OCI-LY1 (cell line): ENCODE measurements at regions not wholly inside any gene's neighbourhood (a gene's known extent, or its start where the extent isn't known, plus 50 kb on each side); places are given as distances from the start of the nearest gene placed in this dataset.

Experiments
- H2AFZ ChIP-seq: fragments of 200-600 bp; sonication (generic), shearing (Covaris generic); 2 replicates; pipeline ENCODE4 v1.6.0; 2014; ENCODE audit warnings: antibody characterized with exemption, mild to moderate bottlenecking, low read length
- H3F3A ChIP-seq: fragments of 200-600 bp; sonication (generic), shearing (Covaris generic); 2 replicates; pipeline ENCODE4 v1.6.0; 2014; ENCODE audit warnings: mild to moderate bottlenecking, antibody characterized with exemption, low read length, moderate library complexity; ENCODE audit not compliant: insufficient read depth
- H3K27ac ChIP-seq: fragments of 200-600 bp; sonication (generic); 2 replicates; pipeline ENCODE4 v1.5.1; 2014; ENCODE audit warnings: low read length, mixed run types, mild to moderate bottlenecking, low read depth; ENCODE audit not compliant: poor library complexity, severe bottlenecking
- H3K27me3 ChIP-seq: fragments of 200-600 bp; sonication (generic); 2 replicates; pipeline ENCODE4 v1.6.0; 2014; ENCODE audit warnings: antibody characterized with exemption, mild to moderate bottlenecking, low read length, moderate library complexity; ENCODE audit not compliant: insufficient read depth
- H3K36me3 ChIP-seq: fragments of 200-600 bp; sonication (generic); 2 replicates; pipeline ENCODE4 v1.6.1; 2014; ENCODE audit warnings: mild to moderate bottlenecking, antibody characterized with exemption, low read length, moderate library complexity, mixed read lengths; ENCODE audit not compliant: insufficient read depth
- H3K4me1 ChIP-seq: fragments of 200-600 bp; sonication (generic); 2 replicates; pipeline ENCODE4 v1.5.1; 2014; ENCODE audit warnings: mild to moderate bottlenecking, low read length, moderate library complexity; ENCODE audit not compliant: insufficient read depth, severe bottlenecking
- H3K4me2 ChIP-seq: fragments of 200-600 bp; sonication (generic), shearing (Covaris generic); 2 replicates; pipeline ENCODE4 v1.6.1; 2014; ENCODE audit warnings: low read length
- H3K4me3 ChIP-seq: fragments of 200-600 bp; sonication (generic); 2 replicates; pipeline ENCODE4 v1.5.1; 2014; ENCODE audit warnings: low read length, low read depth, mild to moderate bottlenecking, mixed read lengths; ENCODE audit not compliant: poor library complexity, severe bottlenecking
- H3K79me2 ChIP-seq: fragments of 200-600 bp; shearing (Covaris generic); 2 replicates; pipeline ENCODE4 v1.6.1; 2016; ENCODE audit warnings: mixed run types, low read length, mixed read lengths; ENCODE audit not compliant: insufficient read depth
- H3K9ac ChIP-seq: fragments of 200-600 bp; sonication (generic), shearing (Covaris generic); 2 replicates; pipeline ENCODE4 v1.6.1; 2014; ENCODE audit warnings: mild to moderate bottlenecking, low read length, mixed read lengths
- H3K9me2 ChIP-seq: fragments of 200-600 bp; sonication (generic), shearing (Covaris generic); 2 replicates; pipeline ENCODE4 v1.6.1; 2014; ENCODE audit warnings: low read depth, mild to moderate bottlenecking, low read length, mixed read lengths
- H3K9me3 ChIP-seq: fragments of 200-600 bp; shearing (Covaris generic); 2 replicates; pipeline ENCODE4 v1.6.1; 2014; ENCODE audit warnings: low read length, mixed read lengths
- H4K20me1 ChIP-seq: fragments of 200-600 bp; sonication (generic), shearing (Covaris generic); 2 replicates; pipeline ENCODE4 v1.6.0; 2016; ENCODE audit warnings: mild to moderate bottlenecking, low read length; ENCODE audit not compliant: insufficient read depth
- EZH2 ChIP-seq: fragments of 200-600 bp; sonication (generic), shearing (Covaris generic); IDR thresholded peaks from 2 replicates; pipeline ENCODE4 v1.8.0; 2017; ENCODE audit warnings: borderline replicate concordance, mixed run types, mild to moderate bottlenecking, antibody characterized with exemption, low read length, moderate library complexity, mixed read lengths
- TF ChIP-seq, protein P1 (sequence below): fragments of 200-600 bp; sonication (generic), shearing (Covaris generic); IDR thresholded peaks from 2 replicates; pipeline ENCODE4 v1.5.1; 2017; ENCODE audit warnings: mild to moderate bottlenecking, antibody characterized with exemption, low read length, moderate library complexity, mixed read lengths

DNA sequence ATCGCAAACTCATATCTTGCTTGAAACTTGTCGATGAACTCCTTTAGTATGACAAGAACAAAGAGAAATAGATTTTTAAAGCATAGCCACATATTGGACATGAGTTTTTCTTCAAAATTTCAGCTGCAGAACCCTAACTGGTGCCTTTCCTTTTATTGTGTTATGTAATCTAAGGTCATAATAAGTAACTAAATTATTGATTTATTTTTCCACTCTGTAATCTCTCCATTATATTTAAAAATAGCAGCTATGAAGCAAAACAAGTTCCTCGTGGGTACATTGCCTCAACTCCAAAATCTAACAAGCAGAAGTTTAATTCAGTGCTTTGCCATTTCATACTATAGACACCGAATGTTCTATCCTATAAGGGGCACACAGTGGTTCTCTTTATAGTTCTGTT, 159.2 kb upstream of the PRSS1 start:
- no peak overlapping the region for H2AFZ ChIP-seq
- H3K27ac ChIP-seq: no peak overlapping the region
- no peaks in the 10 kb centered on the region for H3F3A ChIP-seq
- H3K9ac ChIP-seq: no peak overlapping the region
- no peaks in the 10 kb centered on the region for H3K9me3 ChIP-seq
- TF ChIP-seq EZH2: no peak
- TF ChIP-seq, protein P1, sequence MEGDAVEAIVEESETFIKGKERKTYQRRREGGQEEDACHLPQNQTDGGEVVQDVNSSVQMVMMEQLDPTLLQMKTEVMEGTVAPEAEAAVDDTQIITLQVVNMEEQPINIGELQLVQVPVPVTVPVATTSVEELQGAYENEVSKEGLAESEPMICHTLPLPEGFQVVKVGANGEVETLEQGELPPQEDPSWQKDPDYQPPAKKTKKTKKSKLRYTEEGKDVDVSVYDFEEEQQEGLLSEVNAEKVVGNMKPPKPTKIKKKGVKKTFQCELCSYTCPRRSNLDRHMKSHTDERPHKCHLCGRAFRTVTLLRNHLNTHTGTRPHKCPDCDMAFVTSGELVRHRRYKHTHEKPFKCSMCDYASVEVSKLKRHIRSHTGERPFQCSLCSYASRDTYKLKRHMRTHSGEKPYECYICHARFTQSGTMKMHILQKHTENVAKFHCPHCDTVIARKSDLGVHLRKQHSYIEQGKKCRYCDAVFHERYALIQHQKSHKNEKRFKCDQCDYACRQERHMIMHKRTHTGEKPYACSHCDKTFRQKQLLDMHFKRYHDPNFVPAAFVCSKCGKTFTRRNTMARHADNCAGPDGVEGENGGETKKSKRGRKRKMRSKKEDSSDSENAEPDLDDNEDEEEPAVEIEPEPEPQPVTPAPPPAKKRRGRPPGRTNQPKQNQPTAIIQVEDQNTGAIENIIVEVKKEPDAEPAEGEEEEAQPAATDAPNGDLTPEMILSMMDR: no peak
- H3K4me1 ChIP-seq: no peaks in the 10 kb centered on the region
- H4K20me1 ChIP-seq: no peaks in the 10 kb centered on the region
- no peaks in the 10 kb centered on the region for H3K79me2 ChIP-seq
- no peak overlapping the region for H3K4me3 ChIP-seq
- H3K9me2 ChIP-seq: no peaks in the 10 kb centered on the region
- no peaks in the 10 kb centered on the region for H3K36me3 ChIP-seq
- no peak overlapping the region for H3K4me2 ChIP-seq
- no peaks in the 10 kb centered on the region for H3K27me3 ChIP-seq

DNA sequence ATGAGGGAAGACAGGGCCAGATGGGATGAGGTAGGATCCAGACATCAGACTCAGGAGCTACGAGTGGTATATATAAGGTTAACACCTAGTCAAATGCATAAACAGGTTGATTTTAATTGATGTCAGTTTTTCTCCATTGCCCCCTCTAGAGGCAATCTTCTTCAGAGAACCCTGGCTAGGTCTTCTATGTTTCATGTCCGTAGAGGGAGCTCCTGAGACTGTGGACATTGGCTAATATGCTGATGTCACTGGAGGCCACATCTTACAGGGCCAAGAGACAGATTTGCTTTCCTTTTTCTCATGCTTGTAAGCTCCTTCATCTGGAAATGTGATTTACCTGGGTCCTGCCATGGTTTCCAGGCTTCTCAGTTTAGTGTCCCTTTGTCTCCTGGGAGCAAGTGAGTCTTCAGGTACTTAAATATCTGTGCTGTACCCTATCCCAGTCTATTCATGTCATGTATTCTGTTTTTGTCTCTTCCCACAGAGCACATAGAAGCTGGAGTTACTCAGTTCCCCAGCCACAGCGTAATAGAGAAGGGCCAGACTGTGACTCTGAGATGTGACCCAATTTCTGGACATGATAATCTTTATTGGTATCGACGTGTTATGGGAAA, 161.6 kb upstream of the PRSS1 start:
- Histone ChIP-seq H3K9me2 (no peaks in the 10 kb centered on the region), H3K9me3 (no peaks in the 10 kb centered on the region), H3F3A (no peaks in the 10 kb centered on the region), H3K9ac (no peak overlapping the region), H2AFZ (no peak overlapping the region), H3K36me3 (no peaks in the 10 kb centered on the region), H3K4me3 (no peak overlapping the region), H3K27ac (no peak overlapping the region), H3K4me1 (no peaks in the 10 kb centered on the region), H3K27me3 (no peaks in the 10 kb centered on the region), H3K79me2 (no peaks in the 10 kb centered on the region), H3K4me2 (no peak overlapping the region), H4K20me1 (no peaks in the 10 kb centered on the region)
- no peak for TF ChIP-seq EZH2
- TF ChIP-seq, protein P1: peak; percentile 86

DNA sequence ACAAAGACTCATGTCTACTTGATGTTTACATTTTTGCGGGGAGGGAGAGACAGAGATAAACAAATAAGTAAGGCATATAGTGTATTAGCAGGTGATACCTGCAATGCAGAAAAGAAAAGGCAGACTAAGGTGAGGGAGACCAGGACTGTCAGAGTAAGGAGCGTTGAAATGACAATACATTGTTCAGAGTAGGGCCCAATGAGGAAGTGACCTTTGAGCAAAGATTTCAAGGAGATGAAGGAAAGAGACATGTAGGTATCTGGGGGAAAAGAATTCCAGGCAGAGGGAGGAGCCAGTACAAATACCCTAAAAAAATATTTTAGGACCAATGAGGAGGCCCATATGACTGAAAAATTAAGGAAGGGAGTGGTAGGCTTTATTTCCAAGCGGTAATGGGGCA, 162.7 kb upstream of the PRSS1 start:
- H3K9me3 ChIP-seq: no peaks in the 10 kb centered on the region
- TF ChIP-seq, protein P1: no peak
- TF ChIP-seq EZH2: no peak
- H3K9me2 ChIP-seq: no peaks in the 10 kb centered on the region
- no peaks in the 10 kb centered on the region for H3F3A ChIP-seq
- no peak overlapping the region for H3K27ac ChIP-seq
- H3K36me3 ChIP-seq: no peaks in the 10 kb centered on the region
- H4K20me1 ChIP-seq: no peaks in the 10 kb centered on the region
- no peak overlapping the region for H3K4me2 ChIP-seq
- no peak overlapping the region for H3K4me3 ChIP-seq
- H3K9ac ChIP-seq: no peak overlapping the region
- H2AFZ ChIP-seq: no peak overlapping the region
- H3K4me1 ChIP-seq: no peaks in the 10 kb centered on the region
- H3K79me2 ChIP-seq: no peaks in the 10 kb centered on the region
- H3K27me3 ChIP-seq: no peaks in the 10 kb centered on the region
